ENCODE measurements at regions not wholly inside any gene's neighbourhood (a gene's known extent, or its start where the extent isn't known, plus 50 kb on each side); places are given as distances from the start of the nearest gene placed in this dataset.

DNA sequence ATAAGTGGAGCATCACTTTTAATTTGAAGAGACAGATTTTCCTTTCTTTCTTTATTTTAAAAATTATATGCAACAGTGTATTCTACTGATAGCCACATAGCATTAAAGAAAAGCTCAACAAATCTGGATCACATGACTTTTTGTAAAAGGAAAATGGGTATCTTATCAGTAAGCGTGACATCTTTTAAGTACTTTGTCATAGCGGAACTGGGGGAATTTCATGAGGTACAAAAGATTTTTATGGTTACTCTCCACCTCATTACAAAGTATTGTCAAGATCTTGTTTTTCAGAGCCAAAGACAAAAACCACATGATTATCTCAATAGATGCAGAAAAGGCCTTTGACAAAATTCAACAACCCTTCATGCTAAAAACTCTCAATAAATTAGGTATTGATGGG, 219.6 kb upstream of the ZPLD1 start:
- Histone ChIP-seq H3K27ac (ENCODE audit: low read length in 2 of 2) (no peak overlapping the region), H3K9ac (ENCODE audit: low read length) (no peak overlapping the region), H3K27me3 (replicated peaks in 1 of 4; ENCODE audit: control extremely low read depth in 1 of 4, control insufficient read depth in 3 of 4, insufficient read depth in 4 of 4, low read length in 3 of 4) (no peaks in the 10 kb centered on the region), H4K20me1 (ENCODE audit: control insufficient read depth, insufficient read depth, low read length, poor library complexity, severe bottlenecking) (no peaks in the 10 kb centered on the region), H3K4me1 (ENCODE audit: control insufficient read depth in 2 of 2, insufficient read depth in 2 of 2, low read length in 2 of 2) (no peaks in the 10 kb centered on the region), H2AFZ (ENCODE audit: insufficient read depth, low read depth, low read length, poor library complexity, severe bottlenecking) (no peak overlapping the region), H3K9me3 (ENCODE audit: control extremely low read depth in 1 of 3, control insufficient read depth in 2 of 3, insufficient read depth in 1 of 3, low read length in 2 of 3) (peaks cover 0 to 2% (median 0%) of the 10 kb centered on the region in 3 donors), H3K4me2 (replicated peaks; ENCODE audit: low read depth, low read length, poor library complexity, severe bottlenecking) (no peak overlapping the region), H3K36me3 (replicated peaks in 1 of 2; ENCODE audit: control extremely low read depth in 1 of 2, control insufficient read depth in 1 of 2, extremely low read depth in 1 of 2, insufficient read depth in 2 of 2, low read length in 1 of 2) (no peaks in the 10 kb centered on the region), H3K4me3 (ENCODE audit: control extremely low read depth in 1 of 5, extremely low read depth in 1 of 5, insufficient read depth in 1 of 5, low read depth in 2 of 5, low read length in 4 of 5) (no peak overlapping the region), H3K79me2 (ENCODE audit: control insufficient read depth, insufficient read depth, low read length) (no peaks in the 10 kb centered on the region)
- ChIA-PET POLR2A (no interaction called here), CTCF (interaction anchor here (0.9 to 1.1 kb wide), 2 partner anchors 14 to 387 kb away, joined by 3 to 6 read pairs; no protein-coding TSS in a partner anchor)
- no peak overlapping the region for H3K27ac Mint-ChIP-seq
- no CpG with 5 or more reads among the region's 2 CpGs for WGBS (ENCODE audit: insufficient coverage)
- H3K9me3 Mint-ChIP-seq (ENCODE audit: insufficient read depth): no peaks in the 10 kb centered on the region
- ATAC-seq (ENCODE audit: low read depth) (no peak), DNase-seq (no peak)
- H3K4me3 Mint-ChIP-seq: no peak overlapping the region
- intact Hi-C loops (cut with micrococcal nuclease): no loop called here
- H3K4me1 Mint-ChIP-seq: no peaks in the 10 kb centered on the region
- TF ChIP-seq, protein P1, sequence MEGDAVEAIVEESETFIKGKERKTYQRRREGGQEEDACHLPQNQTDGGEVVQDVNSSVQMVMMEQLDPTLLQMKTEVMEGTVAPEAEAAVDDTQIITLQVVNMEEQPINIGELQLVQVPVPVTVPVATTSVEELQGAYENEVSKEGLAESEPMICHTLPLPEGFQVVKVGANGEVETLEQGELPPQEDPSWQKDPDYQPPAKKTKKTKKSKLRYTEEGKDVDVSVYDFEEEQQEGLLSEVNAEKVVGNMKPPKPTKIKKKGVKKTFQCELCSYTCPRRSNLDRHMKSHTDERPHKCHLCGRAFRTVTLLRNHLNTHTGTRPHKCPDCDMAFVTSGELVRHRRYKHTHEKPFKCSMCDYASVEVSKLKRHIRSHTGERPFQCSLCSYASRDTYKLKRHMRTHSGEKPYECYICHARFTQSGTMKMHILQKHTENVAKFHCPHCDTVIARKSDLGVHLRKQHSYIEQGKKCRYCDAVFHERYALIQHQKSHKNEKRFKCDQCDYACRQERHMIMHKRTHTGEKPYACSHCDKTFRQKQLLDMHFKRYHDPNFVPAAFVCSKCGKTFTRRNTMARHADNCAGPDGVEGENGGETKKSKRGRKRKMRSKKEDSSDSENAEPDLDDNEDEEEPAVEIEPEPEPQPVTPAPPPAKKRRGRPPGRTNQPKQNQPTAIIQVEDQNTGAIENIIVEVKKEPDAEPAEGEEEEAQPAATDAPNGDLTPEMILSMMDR (IDR thresholded peaks at IDR 0.05): no peak
- TF ChIP-seq EZH2 (IDR thresholded peaks at IDR 0.05; ENCODE audit: borderline replicate concordance, insufficient read depth, low read depth, low read length, poor library complexity, severe bottlenecking): no peak
- H3K27me3 Mint-ChIP-seq: no peaks in the 10 kb centered on the region

DNA sequence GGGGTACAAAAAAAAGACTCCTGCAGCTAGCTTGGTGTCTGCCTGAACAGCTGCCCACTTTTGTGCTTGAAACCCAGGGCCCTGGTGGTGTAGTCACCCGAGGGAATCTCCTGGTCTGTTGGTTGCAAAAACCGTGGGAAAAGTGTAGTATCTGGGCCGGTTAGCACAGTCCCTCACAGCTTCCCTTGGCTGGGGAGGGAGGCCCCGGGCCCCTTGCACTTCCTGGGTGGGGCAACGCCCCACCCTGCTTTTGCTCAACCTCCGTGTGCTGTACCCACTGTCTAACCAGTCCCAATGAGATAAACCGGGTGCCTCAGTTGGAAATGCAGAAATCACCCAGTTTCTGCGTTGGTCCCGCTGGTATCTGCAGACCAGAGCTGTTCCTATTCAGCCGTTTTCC, 211.7 kb upstream of the ZPLD1 start:
- no peak overlapping the region for H3K4me3 ChIP-seq (ENCODE audit: control extremely low read depth in 1 of 5, extremely low read depth in 1 of 5, insufficient read depth in 1 of 5, low read depth in 2 of 5, low read length in 4 of 5)
- Mint-ChIP-seq H3K4me1 (peaks cover 20% of the 10 kb centered on the region), H3K27me3 (no peaks in the 10 kb centered on the region), H3K4me3 (no peak overlapping the region), H3K9me3 (ENCODE audit: insufficient read depth) (no peaks in the 10 kb centered on the region), H3K27ac (no peak overlapping the region)
- no peak for TF ChIP-seq EZH2 (IDR thresholded peaks at IDR 0.05; ENCODE audit: borderline replicate concordance, insufficient read depth, low read depth, low read length, poor library complexity, severe bottlenecking)
- TF ChIP-seq, protein P1 (IDR thresholded peaks at IDR 0.05): no peak
- H3K9me3 ChIP-seq (ENCODE audit: control extremely low read depth in 1 of 3, control insufficient read depth in 2 of 3, insufficient read depth in 1 of 3, low read length in 2 of 3): no peaks in the 10 kb centered on the region
- H3K4me2 ChIP-seq (replicated peaks; ENCODE audit: low read depth, low read length, poor library complexity, severe bottlenecking): peak overlapping the region; percentile 18
- H3K36me3 ChIP-seq (replicated peaks in 1 of 2; ENCODE audit: control extremely low read depth in 1 of 2, control insufficient read depth in 1 of 2, extremely low read depth in 1 of 2, insufficient read depth in 2 of 2, low read length in 1 of 2): no peaks in the 10 kb centered on the region
- ChIA-PET CTCF (interaction anchor here (0.6 to 19.4 kb wide), 6 partner anchors 172 to 414 kb away, joined by 3 to 1306 read pairs (median 4); no protein-coding TSS in a partner anchor), POLR2A (no interaction called here)
- H3K27ac ChIP-seq (ENCODE audit: low read length in 2 of 2): no peak overlapping the region
- peak overlapping the region; percentile 29 for H2AFZ ChIP-seq (ENCODE audit: insufficient read depth, low read depth, low read length, poor library complexity, severe bottlenecking)
- 63% methylated on average over 7 of the region's 10 CpGs for WGBS (ENCODE audit: insufficient coverage)
- no peak for ATAC-seq (ENCODE audit: low read depth)
- no peaks in the 10 kb centered on the region for H3K27me3 ChIP-seq (replicated peaks in 1 of 4; ENCODE audit: control extremely low read depth in 1 of 4, control insufficient read depth in 3 of 4, insufficient read depth in 4 of 4, low read length in 3 of 4)
- H4K20me1 ChIP-seq (ENCODE audit: control insufficient read depth, insufficient read depth, low read length, poor library complexity, severe bottlenecking): no peaks in the 10 kb centered on the region
- no peaks in the 10 kb centered on the region for H3K79me2 ChIP-seq (ENCODE audit: control insufficient read depth, insufficient read depth, low read length)
- peaks cover 9 to 20% of the 10 kb centered on the region in 2 donors for H3K4me1 ChIP-seq (ENCODE audit: control insufficient read depth in 2 of 2, insufficient read depth in 2 of 2, low read length in 2 of 2)
- intact Hi-C loops (cut with micrococcal nuclease): no loop called here
- no peak overlapping the region for H3K9ac ChIP-seq (ENCODE audit: low read length)
- DNase-seq: no peak

Data from B cell (primary cell).